ENCODE measurements at regions not wholly inside any gene's neighbourhood (a gene's known extent, or its start where the extent isn't known, plus 50 kb on each side); places are given as distances from the start of the nearest gene placed in this dataset.
"Not testable (repeated sequence)": the region's sequence is repeated elsewhere in the genome, so short reads cannot be mapped to it uniquely, and the experiment has no call there.

- DNase-seq (ENCODE audit: low read depth) = no peak
These were observed 128.9 kb downstream of the TMEM200A start for GRCh38 chr6:130494729-130495128.

GRCh38 chr6:130500693-130501092, 134.9 kb downstream of the TMEM200A start:
- DNase-seq (ENCODE audit: low read depth) = no peak

- no peak for DNase-seq (ENCODE audit: low read depth)
These were observed 137.3 kb downstream of the TMEM200A start for GRCh38 chr6:130503146-130503545.

GRCh38 chr6:130505808-130506598, 140.2 kb downstream of the TMEM200A start:
- no peak for DNase-seq (ENCODE audit: low read depth)

GRCh38 chr6:130507005-130507665, 141.3 kb downstream of the TMEM200A start:
- not testable (repeated sequence) for DNase-seq (ENCODE audit: low read depth)

- DNase-seq (ENCODE audit: low read depth) = no peak
These were observed 141.8 kb downstream of the TMEM200A start for GRCh38 chr6:130507666-130508028.

- DNase-seq (ENCODE audit: low read depth) = peak; percentile 62
These were observed 148.0 kb downstream of the TMEM200A start for GRCh38 chr6:130513770-130514169.

- no peak for DNase-seq (ENCODE audit: low read depth)
These were observed 148.9 kb downstream of the TMEM200A start for GRCh38 chr6:130514712-130515111.

GRCh38 chr6:130515306-130515705, 149.5 kb downstream of the TMEM200A start:
- DNase-seq (ENCODE audit: low read depth) = no peak

GRCh38 chr6:130516604-130517003, 150.8 kb downstream of the TMEM200A start:
- no peak for DNase-seq (ENCODE audit: low read depth)

- no peak for DNase-seq (ENCODE audit: low read depth)
These were observed 151.7 kb downstream of the TMEM200A start for GRCh38 chr6:130517444-130517931.

GRCh38 chr6:130518588-130518987, 152.8 kb downstream of the TMEM200A start:
- DNase-seq (ENCODE audit: low read depth) = no peak

GRCh38 chr6:130520221-130520620, 154.4 kb downstream of the TMEM200A start:
- no peak for DNase-seq (ENCODE audit: low read depth)

GRCh38 chr6:130520801-130521200, 155.0 kb downstream of the TMEM200A start:
- DNase-seq (ENCODE audit: low read depth) = peak; percentile 22

GRCh38 chr6:130524552-130524951, 158.7 kb downstream of the TMEM200A start:
- DNase-seq (ENCODE audit: low read depth) = no peak

- DNase-seq (ENCODE audit: low read depth) = no peak
These were observed 159.6 kb downstream of the TMEM200A start for GRCh38 chr6:130525408-130525807.

- peak; percentile 85 for DNase-seq (ENCODE audit: low read depth)
These were observed 160.6 kb downstream of the TMEM200A start for GRCh38 chr6:130526466-130526865.

GRCh38 chr6:130527173-130527572, 161.4 kb downstream of the TMEM200A start:
- no peak for DNase-seq (ENCODE audit: low read depth)

GRCh38 chr6:130529569-130530149, 163.8 kb downstream of the TMEM200A start:
- DNase-seq (ENCODE audit: low read depth) = no peak

GRCh38 chr6:130534627-130535026, 168.8 kb downstream of the TMEM200A start:
- DNase-seq (ENCODE audit: low read depth) = no peak

- no peak for DNase-seq (ENCODE audit: low read depth)
These were observed 169.4 kb downstream of the TMEM200A start for GRCh38 chr6:130535242-130535641.

- no peak for DNase-seq (ENCODE audit: low read depth)
These were observed 171.6 kb downstream of the TMEM200A start for GRCh38 chr6:130537447-130537846.

- no peak for DNase-seq (ENCODE audit: low read depth)
These were observed 181.9 kb downstream of the TMEM200A start for GRCh38 chr6:130547723-130548122.

Data from CMK (cell line).